Neural cell (in vitro differentiated cells): ENCODE measurements at regions not wholly inside any gene's neighbourhood (a gene's known extent, or its start where the extent isn't known, plus 50 kb on each side); places are given as distances from the start of the nearest gene placed in this dataset.

Experiments used
- CTCF ChIP-seq: fragments of 450-650 bp; IDR thresholded peaks from 2 replicates; pipeline ENCODE4 v1.5.1; 2014; ENCODE audit warnings: antibody characterized with exemption, mild to moderate bottlenecking, moderate library complexity; ENCODE audit not compliant: poor library complexity, severe bottlenecking
- EP300 ChIP-seq: fragments of 450-650 bp; conservative IDR thresholded peaks from 2 replicates; pipeline ENCODE4 v1.6.1; 2014; ENCODE audit warnings: antibody characterized with exemption, mild to moderate bottlenecking, moderate library complexity; ENCODE audit not compliant: poor library complexity, severe bottlenecking
- EZH2 ChIP-seq: fragments of 200-600, 300-800 bp; shearing (Covaris generic), sonication (generic); IDR thresholded peaks from 2 replicates; pipeline ENCODE4 v1.6.1; 2014; ENCODE audit warnings: antibody characterized with exemption, low read length, borderline replicate concordance, mild to moderate bottlenecking; ENCODE audit not compliant: insufficient read depth, poor library complexity, severe bottlenecking
- POLR2AphosphoS5 ChIP-seq: IDR thresholded peaks from 2 replicates; pipeline ENCODE4 v1.6.1; 2012
- REST ChIP-seq: IDR thresholded peaks from 2 replicates; pipeline ENCODE4 v1.6.1; 2012; ENCODE audit warnings: borderline replicate concordance
- SMC3 ChIP-seq: fragments of 450-650 bp; conservative IDR thresholded peaks from 2 replicates; pipeline ENCODE4 v1.6.1; 2014; ENCODE audit warnings: antibody characterized with exemption, mild to moderate bottlenecking, moderate library complexity; ENCODE audit not compliant: poor library complexity
- TAF1 ChIP-seq: IDR thresholded peaks from 2 replicates; pipeline ENCODE4 v1.6.1; 2012; ENCODE audit warnings: low read depth

GRCh38 chr3:117927825-117928224, 1106.8 kb downstream of the IGSF11 start:
- TF ChIP-seq EZH2 (no peak), CTCF (no peak), EP300 (no peak), REST (no peak), TAF1 (no peak), SMC3 (no peak), POLR2AphosphoS5 (no peak)
